NCI-H345 treated with DMSO at 0.1 percent for 48 hours (cell line): ENCODE measurements at regions not wholly inside any gene's neighbourhood (a gene's known extent, or its start where the extent isn't known, plus 50 kb on each side); places are given as distances from the start of the nearest gene placed in this dataset.
A peak's percentile ranks its signal among the peaks of the same experiment; 100 is the strongest.
"Not testable (repeated sequence)": the region's sequence is repeated elsewhere in the genome, so short reads cannot be mapped to it uniquely, and the experiment has no call there.

Experiments
- DNase-seq: peaks from one replicate; lab custom pipeline; 2025; ENCODE audit not compliant: unreplicated experiment; lab: John Stamatoyannopoulos, UW

- DNase-seq = no peak
Observed at GRCh38 chr13:99074693-99075092, 96.8 kb upstream of the DOCK9 start.

- DNase-seq = no peak
Observed at GRCh38 chr13:99075268-99076191, 97.7 kb upstream of the DOCK9 start.

GRCh38 chr13:99078017-99078771 is 100.3 kb upstream of the DOCK9 start:
- DNase-seq = no peak

GRCh38 chr13:99080131-99080530 is 102.3 kb upstream of the DOCK9 start:
- no peak for DNase-seq

- DNase-seq = no peak
Observed at GRCh38 chr13:99083981-99084380, 106.1 kb upstream of the DOCK9 start.

- DNase-seq = no peak
Observed at GRCh38 chr13:99085139-99085807, 107.4 kb upstream of the DOCK9 start.

GRCh38 chr13:99085808-99086266 is 108.0 kb upstream of the DOCK9 start:
- DNase-seq = no peak

- DNase-seq = peak; percentile 17
Observed at GRCh38 chr13:99086267-99087097, 108.6 kb upstream of the DOCK9 start.

GRCh38 chr13:99087098-99087953 is 109.5 kb upstream of the DOCK9 start:
- peak; percentile 91 for DNase-seq

GRCh38 chr13:99087954-99088491 is 110.2 kb upstream of the DOCK9 start:
- peak; percentile 74 for DNase-seq

- no peak for DNase-seq
Observed at GRCh38 chr13:99093997-99094396, 106.7 kb upstream of the UBAC2 start.

GRCh38 chr13:99101831-99102230 is 98.8 kb upstream of the UBAC2 start:
- not testable (repeated sequence) for DNase-seq

GRCh38 chr13:99103536-99103935 is 97.1 kb upstream of the UBAC2 start:
- no peak for DNase-seq

GRCh38 chr13:99104396-99104795 is 96.3 kb upstream of the UBAC2 start:
- no peak for DNase-seq

- no peak for DNase-seq
Observed at GRCh38 chr13:99105160-99105559, 95.5 kb upstream of the UBAC2 start.

- DNase-seq = no peak
Observed at GRCh38 chr13:99113351-99113750, 87.3 kb upstream of the UBAC2 start.

- DNase-seq = no peak
Observed at GRCh38 chr13:99118179-99118578, 82.5 kb upstream of the UBAC2 start.

GRCh38 chr13:99119656-99120055 is 81.0 kb upstream of the UBAC2 start:
- no peak for DNase-seq

- no peak for DNase-seq
Observed at GRCh38 chr13:99120751-99121150, 79.9 kb upstream of the UBAC2 start.
